KMS-11 (cell line): ENCODE measurements at regions not wholly inside any gene's neighbourhood (a gene's known extent, or its start where the extent isn't known, plus 50 kb on each side); places are given as distances from the start of the nearest gene placed in this dataset.
"Not testable (repeated sequence)": the region's sequence is repeated elsewhere in the genome, so short reads cannot be mapped to it uniquely, and the experiment has no call there.

Experiments used
- H2AFZ ChIP-seq: fragments of 200-600 bp; sonication (generic); 2 replicates; pipeline ENCODE4 v1.6.1; 2016; ENCODE audit warnings: antibody characterized with exemption, mixed run types, low read depth
- H3K27ac ChIP-seq: fragments of 200-600 bp; sonication (generic); 2 replicates; pipeline ENCODE4 v1.6.1; 2016; ENCODE audit warnings: mild to moderate bottlenecking, mixed run types
- H3K27me3 ChIP-seq: fragments of 200-600 bp; sonication (generic); 2 replicates; pipeline ENCODE4 v1.6.1; 2017; ENCODE audit warnings: mild to moderate bottlenecking, low read depth, mixed run types, moderate library complexity; ENCODE audit not compliant: insufficient read depth
- H3K36me3 ChIP-seq: fragments of 200-600 bp; sonication (generic); 2 replicates; pipeline ENCODE4 v1.6.1; 2017; ENCODE audit warnings: mild to moderate bottlenecking, mixed run types; ENCODE audit not compliant: insufficient read depth
- H3K4me1 ChIP-seq: fragments of 200-600 bp; sonication (generic); 2 replicates; pipeline ENCODE4 v1.6.1; 2016; ENCODE audit warnings: mild to moderate bottlenecking, low read depth, mixed run types; ENCODE audit not compliant: poor library complexity, severe bottlenecking
- H3K4me2 ChIP-seq: fragments of 200-600 bp; sonication (generic); 2 replicates; pipeline ENCODE4 v1.7.0; 2016; ENCODE audit warnings: mild to moderate bottlenecking, mixed run types
- H3K4me3 ChIP-seq: fragments of 200-600 bp; sonication (generic); IDR thresholded peaks from 2 replicates; pipeline ENCODE4 v1.6.1; 2017; ENCODE audit warnings: low read depth, low read length, mixed read lengths; ENCODE audit not compliant: insufficient read depth
- H3K79me2 ChIP-seq: fragments of 200-600 bp; sonication (generic); 2 replicates; pipeline ENCODE4 v1.6.1; 2016; ENCODE audit warnings: low read depth, mixed run types; ENCODE audit not compliant: insufficient read depth
- H3K9ac ChIP-seq: fragments of 200-600 bp; sonication (generic); 2 replicates; pipeline ENCODE4 v1.6.1; 2016; ENCODE audit warnings: mild to moderate bottlenecking, mixed run types
- H4K20me1 ChIP-seq: fragments of 200-600 bp; sonication (generic); 2 replicates; pipeline ENCODE4 v1.6.1; 2016; ENCODE audit warnings: mild to moderate bottlenecking, mixed run types; ENCODE audit not compliant: insufficient read depth
- TF ChIP-seq, protein P1 (sequence below): fragments of 200-600 bp; sonication (generic); conservative IDR thresholded peaks from 2 replicates; pipeline ENCODE4 v1.6.1; 2017; ENCODE audit warnings: low read depth, mild to moderate bottlenecking, antibody characterized with exemption, low read length, moderate library complexity, mixed read lengths

GRCh38 chr3:30539206-30539605 lies 67.2 kb upstream of the TGFBR2 start:
- H3K27ac ChIP-seq, result no peak overlapping the region
- H3K4me1 ChIP-seq, result no peaks in the 10 kb centered on the region

DNA sequence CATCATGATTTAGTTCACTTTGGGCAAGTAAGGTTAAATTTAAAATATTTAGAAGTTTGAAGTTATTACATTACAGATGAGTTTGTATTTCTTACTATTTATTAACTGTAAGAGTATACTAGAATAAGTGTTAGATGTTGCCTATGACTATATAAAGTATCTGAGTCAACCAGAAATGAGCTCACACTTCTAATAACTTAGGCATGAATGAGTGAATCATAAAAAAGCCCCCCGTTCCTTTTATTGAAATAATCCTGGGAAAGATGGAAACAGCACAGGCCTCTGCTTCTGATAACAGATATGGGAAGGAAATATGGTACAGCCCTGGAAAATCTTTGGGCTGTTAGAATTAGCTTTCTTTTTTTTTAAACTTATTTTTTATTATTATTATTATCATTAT lies 66.6 kb upstream of the TGFBR2 start:
- no peaks in the 10 kb centered on the region for H3K36me3 ChIP-seq
- H3K4me1 ChIP-seq, result no peaks in the 10 kb centered on the region
- no peak overlapping the region for H3K4me2 ChIP-seq
- no peaks in the 10 kb centered on the region for H3K79me2 ChIP-seq
- no peaks in the 10 kb centered on the region for H3K27me3 ChIP-seq
- TF ChIP-seq, protein P1, sequence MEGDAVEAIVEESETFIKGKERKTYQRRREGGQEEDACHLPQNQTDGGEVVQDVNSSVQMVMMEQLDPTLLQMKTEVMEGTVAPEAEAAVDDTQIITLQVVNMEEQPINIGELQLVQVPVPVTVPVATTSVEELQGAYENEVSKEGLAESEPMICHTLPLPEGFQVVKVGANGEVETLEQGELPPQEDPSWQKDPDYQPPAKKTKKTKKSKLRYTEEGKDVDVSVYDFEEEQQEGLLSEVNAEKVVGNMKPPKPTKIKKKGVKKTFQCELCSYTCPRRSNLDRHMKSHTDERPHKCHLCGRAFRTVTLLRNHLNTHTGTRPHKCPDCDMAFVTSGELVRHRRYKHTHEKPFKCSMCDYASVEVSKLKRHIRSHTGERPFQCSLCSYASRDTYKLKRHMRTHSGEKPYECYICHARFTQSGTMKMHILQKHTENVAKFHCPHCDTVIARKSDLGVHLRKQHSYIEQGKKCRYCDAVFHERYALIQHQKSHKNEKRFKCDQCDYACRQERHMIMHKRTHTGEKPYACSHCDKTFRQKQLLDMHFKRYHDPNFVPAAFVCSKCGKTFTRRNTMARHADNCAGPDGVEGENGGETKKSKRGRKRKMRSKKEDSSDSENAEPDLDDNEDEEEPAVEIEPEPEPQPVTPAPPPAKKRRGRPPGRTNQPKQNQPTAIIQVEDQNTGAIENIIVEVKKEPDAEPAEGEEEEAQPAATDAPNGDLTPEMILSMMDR, result no peak
- no peak overlapping the region for H3K4me3 ChIP-seq
- H3K9ac ChIP-seq, result no peak overlapping the region
- H4K20me1 ChIP-seq, result no peaks in the 10 kb centered on the region
- H2AFZ ChIP-seq, result no peak overlapping the region
- no peak overlapping the region for H3K27ac ChIP-seq

More at GRCh38 chr3:30539206-30539605, 67.2 kb upstream of the TGFBR2 start:
- Histone ChIP-seq H3K36me3 (no peaks in the 10 kb centered on the region), H4K20me1 (no peaks in the 10 kb centered on the region), H3K9ac (no peak overlapping the region), H3K4me3 (no peak overlapping the region), H3K79me2 (no peaks in the 10 kb centered on the region), H2AFZ (no peak overlapping the region), H3K4me2 (no peak overlapping the region), H3K27me3 (no peaks in the 10 kb centered on the region)
- TF ChIP-seq, protein P1, result no peak

- H3K4me2 ChIP-seq, H3K36me3 ChIP-seq, H3K9ac ChIP-seq, H4K20me1 ChIP-seq, H3K27me3 ChIP-seq, H3K79me2 ChIP-seq, H3K4me3 ChIP-seq, H2AFZ ChIP-seq, H3K4me1 ChIP-seq, H3K27ac ChIP-seq: not testable (repeated sequence)
These were observed 65.2 kb upstream of the TGFBR2 start for GRCh38 chr3:30541156-30541555.

DNA sequence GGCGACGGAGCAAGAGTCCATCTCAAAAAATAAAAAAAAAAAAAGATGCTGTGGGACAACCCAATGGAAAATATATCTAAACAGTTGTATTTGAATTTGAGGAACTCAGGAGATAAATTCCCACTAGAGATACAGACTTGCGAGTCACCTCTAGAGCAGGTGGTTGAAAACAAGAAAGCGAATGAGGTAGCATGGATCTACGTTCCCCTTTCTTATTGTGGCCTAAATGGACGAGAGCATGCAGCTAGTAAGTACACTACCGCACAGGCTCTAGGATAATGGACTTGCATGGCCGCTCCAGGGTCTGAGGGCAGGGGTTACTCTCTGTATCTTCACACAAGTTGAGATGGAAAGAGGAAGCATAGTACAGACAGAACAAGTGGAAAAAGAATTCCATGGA lies 63.5 kb upstream of the TGFBR2 start:
- Histone ChIP-seq H3K36me3 (no peaks in the 10 kb centered on the region), H4K20me1 (no peaks in the 10 kb centered on the region), H3K4me3 (no peak overlapping the region), H2AFZ (no peak overlapping the region), H3K79me2 (no peaks in the 10 kb centered on the region), H3K27ac (no peak overlapping the region), H3K27me3 (no peaks in the 10 kb centered on the region), H3K4me1 (no peaks in the 10 kb centered on the region), H3K9ac (no peak overlapping the region), H3K4me2 (no peak overlapping the region)
- TF ChIP-seq, protein P1, result no peak

DNA sequence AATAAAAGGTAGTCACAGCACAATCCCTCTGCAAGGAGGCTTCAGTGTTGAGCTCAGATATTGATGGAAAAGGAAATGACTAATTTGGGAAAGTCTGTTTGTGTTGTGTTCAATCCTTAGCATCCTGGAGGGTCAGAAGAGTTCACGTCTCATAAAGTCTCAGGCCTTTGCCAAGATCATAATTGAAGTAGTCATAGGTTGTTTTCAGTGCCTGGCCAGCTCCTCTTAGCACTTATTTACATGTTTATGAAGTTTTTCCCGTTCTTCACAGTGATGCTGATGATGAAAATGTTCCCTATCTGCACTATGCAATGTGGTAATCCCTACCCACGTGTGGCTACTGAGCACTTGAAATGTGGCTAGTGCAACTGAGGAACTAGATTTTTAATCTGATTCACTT lies 61.6 kb upstream of the TGFBR2 start:
- H3K4me2 ChIP-seq, result no peak overlapping the region
- TF ChIP-seq, protein P1, result no peak
- no peak overlapping the region for H2AFZ ChIP-seq
- H3K27ac ChIP-seq, result no peak overlapping the region
- H3K4me1 ChIP-seq, result no peaks in the 10 kb centered on the region
- no peaks in the 10 kb centered on the region for H3K36me3 ChIP-seq
- H3K9ac ChIP-seq, result no peak overlapping the region
- H4K20me1 ChIP-seq, result no peaks in the 10 kb centered on the region
- no peaks in the 10 kb centered on the region for H3K79me2 ChIP-seq
- no peak overlapping the region for H3K4me3 ChIP-seq
- no peaks in the 10 kb centered on the region for H3K27me3 ChIP-seq
